GM18508 (cell line): ENCODE measurements at regions not wholly inside any gene's neighbourhood (a gene's known extent, or its start where the extent isn't known, plus 50 kb on each side); places are given as distances from the start of the nearest gene placed in this dataset.
"Not testable (repeated sequence)": the region's sequence is repeated elsewhere in the genome, so short reads cannot be mapped to it uniquely, and the experiment has no call there.

Source experiments
- ATAC-seq: cut with Tn5 transposase; IDR thresholded peaks from one replicate; pipeline ENCODE4 v1.9.1; 2021; ENCODE audit warnings: moderate number of reproducible peaks; ENCODE audit not compliant: insufficient read depth, unreplicated experiment

DNA sequence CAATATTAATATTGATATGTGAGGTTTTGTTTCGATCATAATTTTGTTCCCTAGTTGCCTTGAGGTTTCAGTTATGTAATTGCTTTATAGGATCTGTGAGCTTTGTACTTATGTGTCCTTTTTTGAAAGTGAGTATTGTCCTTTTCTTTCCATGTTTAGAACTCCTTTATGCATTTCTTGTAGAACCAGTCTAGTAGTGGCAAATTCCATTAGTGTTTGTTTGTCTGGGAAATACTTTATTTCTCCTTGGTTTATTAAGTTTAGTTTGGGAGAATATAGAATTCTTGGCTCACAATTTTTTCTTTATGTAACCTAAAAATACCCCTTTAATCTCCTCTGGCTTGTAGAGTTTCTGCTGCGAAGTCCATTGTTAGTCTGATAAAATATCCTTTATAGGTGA is 127.5 kb upstream of the KITLG start:
- no peak for ATAC-seq

DNA sequence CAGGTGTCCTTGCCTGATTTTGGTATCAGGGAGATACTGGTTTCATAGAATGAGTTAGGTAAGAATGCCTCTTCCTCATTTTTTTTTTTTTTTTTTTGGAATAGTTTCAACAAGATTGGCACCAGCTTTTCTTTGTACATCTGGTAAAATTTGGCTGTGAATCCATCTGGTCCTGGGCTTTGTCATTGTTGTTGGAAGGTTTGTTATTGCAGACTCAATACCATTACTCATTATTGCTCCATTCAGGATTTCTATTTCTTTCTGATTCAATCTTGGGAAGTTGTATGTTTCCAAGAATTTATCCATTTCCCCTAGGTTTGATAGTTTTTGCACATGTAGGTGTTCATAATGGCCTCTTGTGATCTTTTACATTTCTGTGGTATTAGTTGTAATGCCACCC is 126.0 kb upstream of the KITLG start:
- no peak for ATAC-seq

DNA sequence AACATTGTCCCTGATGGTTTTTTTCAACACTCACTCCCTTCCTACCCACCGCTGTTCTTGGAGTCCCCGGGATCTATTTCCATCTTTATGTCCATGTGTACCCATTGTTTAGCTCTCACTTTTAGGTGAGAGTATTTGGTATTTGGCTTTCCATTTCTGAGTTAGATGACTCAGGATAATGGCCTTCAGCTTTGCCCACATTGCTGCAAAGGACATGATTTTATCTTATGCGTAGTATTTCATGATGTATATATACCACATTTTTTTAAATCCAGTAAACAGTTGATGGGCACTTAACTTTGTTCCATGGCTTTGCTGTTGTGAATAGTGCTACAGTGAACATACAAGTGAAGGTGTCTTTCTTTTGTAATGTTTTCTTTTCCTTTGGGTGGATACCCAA is 123.5 kb upstream of the KITLG start:
- no peak for ATAC-seq

DNA sequence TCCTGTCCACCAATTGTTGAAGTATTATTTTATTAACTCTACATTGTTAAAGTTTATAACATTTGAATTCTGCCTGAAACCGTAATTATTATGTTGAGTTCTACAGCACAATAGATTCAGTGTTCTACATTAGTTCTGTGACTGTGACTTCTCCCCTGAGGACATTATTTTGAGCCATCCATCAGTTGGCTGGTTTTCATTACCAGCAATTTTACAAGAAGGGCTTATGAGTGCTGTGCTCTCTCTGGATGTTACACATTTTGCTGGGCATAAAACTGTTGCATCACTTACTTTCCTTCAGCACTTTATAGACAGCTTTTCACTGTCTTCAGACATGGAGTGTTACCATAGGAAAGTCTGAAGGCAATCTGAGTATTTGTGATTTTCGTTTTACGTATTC is 118.2 kb upstream of the KITLG start:
- ATAC-seq: no peak

DNA sequence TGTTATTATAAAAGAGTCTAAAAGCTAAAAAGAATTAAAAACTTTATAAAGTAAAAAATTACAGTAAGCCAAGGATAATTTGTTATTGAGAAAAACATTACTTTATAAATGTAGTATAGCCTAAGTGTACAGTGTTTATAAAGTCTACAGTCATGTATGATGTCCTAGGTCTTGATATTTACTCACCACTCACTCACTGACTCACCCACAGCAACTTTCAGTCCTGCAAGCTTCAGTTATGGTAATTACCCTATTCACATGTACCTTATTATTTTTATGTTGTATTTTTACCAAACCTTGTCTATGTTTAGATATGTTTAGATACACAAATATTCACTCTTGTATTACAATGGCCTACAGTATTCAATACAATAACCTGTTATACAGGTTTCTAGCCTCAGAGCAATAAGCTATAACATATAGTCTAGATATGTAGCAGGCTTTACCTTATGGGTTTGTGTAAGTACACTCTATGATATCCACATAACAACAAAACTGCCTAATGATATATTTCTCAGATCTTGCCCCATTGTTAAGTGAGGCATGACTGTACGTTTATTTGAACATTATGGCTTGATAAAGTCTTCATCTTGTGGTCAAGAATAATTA is 113.7 kb upstream of the KITLG start:
- no peak for ATAC-seq

DNA sequence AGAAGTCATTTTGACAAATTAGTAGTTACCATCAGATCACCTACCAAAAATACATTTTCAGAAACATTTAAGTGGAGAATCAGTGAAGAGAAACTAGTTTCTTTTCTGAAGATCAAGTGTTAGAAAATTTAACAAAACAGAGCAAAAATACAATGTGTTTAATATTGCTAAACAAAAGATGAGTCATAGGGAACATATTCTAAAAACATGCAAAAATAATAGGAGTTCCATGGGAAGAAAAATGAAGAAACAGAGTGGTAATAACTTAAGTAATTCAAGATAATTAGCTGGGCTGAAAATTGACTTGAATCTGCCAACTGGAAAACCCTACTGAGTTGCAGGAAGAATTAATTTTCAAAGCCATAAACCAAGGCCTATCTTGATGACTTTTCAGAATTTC is 111.5 kb upstream of the KITLG start:
- no peak for ATAC-seq

DNA sequence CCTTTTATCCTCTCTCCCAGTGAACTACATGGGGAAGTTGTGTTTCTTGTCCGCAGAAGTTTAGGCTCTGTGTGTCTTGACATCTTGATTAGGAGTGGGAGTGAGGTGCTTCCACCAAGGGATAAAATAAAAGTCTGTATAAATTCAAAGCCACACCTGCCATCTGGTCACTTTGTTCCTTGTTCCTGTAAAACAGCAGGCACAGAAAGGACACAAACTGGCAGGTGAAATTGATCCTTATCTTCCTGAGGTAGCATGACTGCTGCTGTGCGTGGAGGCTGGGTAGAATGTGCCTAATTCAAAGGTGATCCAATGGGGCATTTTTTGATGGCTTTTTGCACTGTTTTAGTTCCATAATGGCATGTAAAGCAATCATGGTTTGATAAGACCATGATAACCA is 104.3 kb upstream of the KITLG start:
- ATAC-seq: no peak

DNA sequence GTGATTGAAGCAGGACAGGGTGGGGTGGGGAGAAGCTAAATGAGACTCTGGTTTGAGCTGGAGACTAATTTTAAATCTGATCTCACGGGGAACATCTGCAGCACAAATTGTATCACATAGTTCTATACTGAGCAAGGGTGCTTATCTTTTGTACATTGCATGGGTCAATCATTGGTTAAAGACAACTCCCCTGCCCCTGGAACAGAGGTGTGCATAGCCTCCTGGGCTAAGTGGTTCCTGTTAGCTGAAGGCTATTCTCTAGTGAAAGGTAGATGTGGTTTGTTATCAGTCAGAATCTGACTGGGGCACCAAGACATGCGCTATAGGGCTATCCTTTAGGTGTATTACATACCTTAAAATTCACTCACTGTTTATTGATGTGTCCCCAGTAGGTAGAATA is 103.9 kb upstream of the KITLG start:
- ATAC-seq: no peak

DNA sequence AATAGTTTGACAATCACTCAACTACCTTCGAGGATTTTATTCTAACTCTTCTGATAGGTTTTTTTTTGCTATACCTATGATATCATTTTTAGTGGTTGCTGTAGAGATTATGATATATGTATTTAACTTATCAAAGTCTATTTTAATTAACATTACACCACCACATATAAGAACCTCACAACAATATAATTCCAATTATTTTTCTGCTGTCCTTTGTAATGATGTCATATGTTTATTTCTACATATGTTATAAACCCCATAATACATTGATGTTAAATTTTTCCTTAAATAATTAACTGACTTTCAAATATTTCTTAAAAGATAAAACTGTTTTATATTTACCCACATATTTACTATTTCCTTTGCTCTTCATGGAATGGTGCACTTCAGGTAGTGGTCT is 103.4 kb upstream of the KITLG start:
- no peak for ATAC-seq

DNA sequence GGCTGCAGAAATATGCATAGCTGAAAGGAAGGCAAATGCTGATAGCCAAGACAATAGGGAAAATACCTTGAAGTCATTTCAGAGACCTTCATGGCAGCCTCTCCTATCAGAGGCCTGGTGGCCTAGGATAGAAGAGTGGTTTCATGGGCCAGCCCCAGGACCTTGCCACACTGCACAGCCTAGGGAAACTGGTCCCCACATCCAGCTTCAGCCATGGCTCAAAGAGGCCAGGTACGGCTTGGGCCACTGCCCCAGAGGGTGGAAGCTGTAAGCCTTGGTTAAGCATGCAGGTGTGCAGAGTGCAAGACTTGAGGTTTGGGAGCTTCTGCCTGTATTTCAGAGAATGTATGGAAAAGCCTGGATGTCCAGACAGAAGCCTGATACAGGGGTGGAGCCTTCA is 101.0 kb upstream of the KITLG start:
- no peak for ATAC-seq

DNA sequence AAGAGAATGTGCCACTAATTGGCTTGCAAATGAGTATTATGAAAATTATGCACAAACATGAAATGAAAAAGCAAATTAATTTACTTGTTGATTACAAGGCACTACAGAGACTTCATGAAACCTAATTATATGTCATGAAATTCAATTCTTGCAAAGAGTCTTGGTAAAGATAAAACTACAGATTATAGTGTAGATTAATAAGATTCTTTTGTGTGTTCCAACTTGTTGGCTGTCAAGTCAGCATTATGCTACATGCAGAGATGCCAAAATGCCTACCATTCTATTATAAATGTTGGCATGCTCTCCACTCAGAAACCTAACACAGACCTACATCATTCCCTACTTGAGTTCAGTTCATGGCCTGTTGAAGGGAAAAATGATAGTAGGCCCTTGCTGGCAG is 97.2 kb upstream of the KITLG start:
- no peak for ATAC-seq

DNA sequence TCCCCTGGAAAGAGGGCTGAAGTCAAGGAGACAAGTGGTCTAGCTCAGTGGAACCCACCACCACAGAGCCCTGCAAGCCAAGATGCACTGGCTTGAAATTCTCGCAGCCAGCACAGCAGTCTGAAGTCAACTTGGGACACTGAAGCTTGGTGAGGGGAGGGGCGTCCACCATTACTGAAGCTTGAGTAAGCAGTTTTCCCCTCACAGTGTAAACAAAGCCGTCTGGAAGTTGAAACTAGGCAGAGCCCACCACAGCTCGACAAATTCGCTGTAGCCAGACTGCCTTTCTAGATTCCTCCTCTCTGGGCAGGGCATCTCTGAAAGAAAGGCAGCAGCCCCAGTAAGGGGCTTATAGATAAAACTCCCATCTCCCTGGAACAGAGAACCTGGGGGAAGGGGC is 87.3 kb upstream of the KITLG start:
- not testable (repeated sequence) for ATAC-seq

DNA sequence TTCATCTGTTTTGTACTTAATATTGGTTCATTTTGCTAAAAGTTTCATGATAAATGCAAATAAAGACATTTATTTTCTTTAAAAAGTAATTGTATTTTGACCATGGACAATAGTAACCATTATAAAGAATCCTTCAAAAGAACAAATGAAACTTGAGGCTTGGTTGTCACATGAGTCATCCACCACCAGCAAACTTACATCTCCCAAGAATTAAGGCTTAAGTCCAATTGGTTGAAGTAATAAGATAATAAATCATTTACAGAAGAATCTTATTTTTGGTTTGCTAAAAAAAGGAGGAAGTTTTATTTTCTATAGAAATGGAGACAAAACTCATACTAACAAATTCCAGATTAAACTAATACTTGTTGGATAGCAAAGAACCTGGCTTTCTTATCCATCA is 84.8 kb upstream of the KITLG start:
- ATAC-seq: no peak

DNA sequence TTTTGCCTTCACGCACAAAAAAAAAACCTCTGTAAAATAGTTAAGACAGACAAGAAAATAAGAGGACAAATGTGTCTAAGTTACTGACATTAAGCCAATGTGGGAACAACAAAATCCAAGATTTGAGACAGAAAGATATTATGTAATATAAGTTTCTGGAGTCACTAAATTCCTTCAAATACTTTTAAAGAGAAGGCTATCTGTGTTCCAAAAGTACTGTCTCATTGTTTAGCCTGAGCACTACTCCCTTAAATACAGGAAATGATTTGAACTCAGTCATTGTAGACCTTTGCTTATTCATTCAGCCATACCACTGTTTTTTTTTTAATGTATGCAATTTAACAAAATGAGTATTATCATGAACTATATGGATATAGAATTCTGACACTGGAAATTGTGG is 82.7 kb upstream of the KITLG start:
- no peak for ATAC-seq

DNA sequence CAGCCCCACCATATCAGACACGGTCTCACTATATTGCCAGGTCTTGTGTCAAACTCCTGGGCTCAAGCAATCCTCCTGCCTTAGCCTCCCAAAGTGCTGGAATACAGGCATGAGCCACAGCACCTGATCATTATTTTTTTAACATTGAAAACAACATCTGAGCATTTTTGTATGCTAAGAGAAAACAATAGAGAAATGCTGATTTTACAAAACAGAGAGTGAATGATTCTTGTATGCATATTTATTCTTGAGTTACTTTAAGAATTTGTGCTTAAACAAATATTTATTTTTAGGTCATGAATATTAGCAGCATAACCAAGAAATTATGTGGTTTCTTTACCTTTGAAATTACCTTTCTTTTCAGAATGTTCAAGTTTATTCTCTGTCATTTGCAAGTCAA is 81.8 kb upstream of the KITLG start:
- ATAC-seq: no peak

DNA sequence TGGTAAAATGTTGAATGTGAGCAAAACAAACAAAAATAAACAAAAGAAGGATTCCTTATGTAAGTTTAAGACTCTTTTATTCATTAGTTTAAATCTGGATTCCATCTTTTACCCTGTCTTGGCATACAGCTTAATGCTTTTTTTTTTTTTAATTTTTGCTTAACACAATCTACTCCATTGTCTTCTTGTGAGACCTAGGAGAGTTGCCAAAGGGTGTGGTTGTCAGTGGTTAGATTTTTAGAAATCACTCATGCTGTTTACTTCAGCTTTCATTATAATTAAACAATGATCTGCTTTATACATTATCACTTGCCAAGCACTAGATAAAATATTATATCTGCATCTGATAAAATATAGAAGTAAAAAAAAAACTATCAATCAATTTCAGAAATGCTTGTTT is 77.7 kb upstream of the KITLG start:
- no peak for ATAC-seq

DNA sequence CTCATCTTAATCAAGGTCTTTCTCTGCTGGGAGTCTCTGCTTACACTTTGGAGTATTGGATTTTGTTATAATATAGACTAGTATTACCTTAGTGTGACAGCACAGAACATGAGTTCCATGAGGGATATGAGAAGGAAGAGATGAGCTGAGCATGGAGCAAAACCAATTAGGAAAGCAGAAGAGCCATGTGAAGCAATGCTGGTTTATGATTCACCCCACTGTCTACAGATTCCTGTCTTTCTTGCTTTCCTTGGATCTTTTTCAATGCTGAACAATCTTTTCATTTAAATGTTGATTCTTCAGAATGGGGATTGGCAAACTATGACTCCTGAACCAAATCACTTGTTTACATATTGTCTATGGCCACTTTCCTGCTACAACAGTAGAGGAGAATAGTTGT is 70.4 kb upstream of the KITLG start:
- ATAC-seq: no peak

DNA sequence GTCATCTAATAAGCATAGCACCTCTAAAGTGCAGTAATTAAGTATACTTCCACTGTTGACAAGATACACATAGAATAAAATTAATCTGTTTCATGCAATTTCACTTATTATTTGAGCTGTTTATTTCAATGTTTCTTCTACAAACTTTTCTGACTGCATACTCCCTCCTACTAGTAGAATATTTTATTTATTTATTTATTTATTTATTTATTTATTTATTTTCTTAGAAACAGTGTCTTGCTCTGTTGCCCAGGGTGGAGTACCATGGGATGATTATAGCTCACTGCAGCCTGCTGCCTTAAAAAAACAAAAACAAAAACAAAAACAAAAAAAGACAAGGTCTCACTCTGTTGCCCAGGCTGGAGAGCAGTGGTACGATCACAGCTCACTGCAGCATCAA is 68.4 kb upstream of the KITLG start:
- ATAC-seq: no peak

DNA sequence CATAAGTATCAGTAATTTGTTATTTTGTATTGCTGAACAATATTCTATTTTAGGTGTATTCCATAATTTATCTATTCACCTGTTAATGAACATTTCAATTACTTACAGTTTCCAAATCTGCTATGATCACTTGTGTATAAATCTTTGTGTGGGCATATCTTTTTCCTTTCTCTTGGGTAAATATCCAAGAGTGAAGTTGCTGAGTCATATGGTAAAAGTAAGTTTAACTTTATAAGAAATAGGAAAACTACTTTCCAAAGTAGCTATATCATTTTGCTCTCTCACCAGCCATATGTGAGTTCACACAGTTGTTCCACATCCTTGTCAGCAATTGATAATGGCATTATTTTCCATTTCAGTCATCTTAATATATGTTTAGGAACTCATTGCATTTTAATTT is 66.6 kb upstream of the KITLG start:
- no peak for ATAC-seq

DNA sequence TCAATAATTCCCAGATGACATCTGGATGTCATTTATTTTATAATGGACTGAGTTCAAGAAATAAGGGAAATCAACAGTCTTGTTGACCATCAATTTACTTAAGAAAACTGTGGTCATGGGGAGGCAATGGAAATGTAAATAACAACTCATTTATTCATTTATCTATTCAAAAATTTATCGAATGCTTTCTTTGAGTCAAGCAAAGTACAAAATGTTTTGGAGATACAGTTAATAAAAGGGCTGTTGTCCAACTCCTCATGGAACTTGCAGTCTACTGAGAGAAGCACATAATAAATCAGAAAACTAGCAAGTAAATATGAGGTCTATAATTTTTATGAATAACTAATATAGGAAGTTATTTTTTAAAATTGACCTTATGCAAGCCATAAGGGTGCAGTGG is 65.5 kb upstream of the KITLG start:
- no peak for ATAC-seq

DNA sequence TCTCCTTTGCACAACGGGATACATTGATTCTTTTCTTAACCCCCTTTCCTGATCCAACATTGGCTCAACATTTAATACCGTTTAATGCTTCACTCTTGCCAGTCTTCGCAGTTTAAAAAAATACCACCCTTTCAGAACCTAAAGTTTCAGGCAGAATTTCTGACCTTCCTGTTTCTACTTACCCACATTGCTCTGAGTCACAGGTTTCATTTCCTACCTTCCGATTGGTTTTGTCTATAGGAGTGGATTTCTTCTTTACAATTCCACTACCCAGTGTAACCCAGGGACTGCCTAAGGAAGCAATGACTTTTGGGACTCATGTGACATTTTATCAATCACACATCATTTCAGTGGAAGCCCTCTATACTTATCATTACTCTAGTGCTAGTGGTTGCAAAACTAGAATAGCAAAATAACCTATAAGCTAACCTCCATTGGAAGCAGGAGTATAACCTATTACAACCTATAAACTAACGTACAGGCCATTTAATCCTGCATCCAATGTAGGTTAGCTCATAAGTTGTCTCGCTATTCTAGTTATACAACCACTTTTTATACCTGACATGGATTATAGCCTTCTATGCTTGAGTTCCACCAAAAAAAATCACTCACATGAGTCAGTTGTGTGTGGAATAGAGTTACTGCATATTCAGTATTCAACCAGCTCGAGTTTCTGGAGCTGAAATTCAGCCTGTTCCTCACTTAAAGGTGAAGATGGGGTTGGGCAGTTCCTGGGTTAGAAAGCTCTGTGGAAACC is 64.9 kb upstream of the KITLG start:
- no peak for ATAC-seq

DNA sequence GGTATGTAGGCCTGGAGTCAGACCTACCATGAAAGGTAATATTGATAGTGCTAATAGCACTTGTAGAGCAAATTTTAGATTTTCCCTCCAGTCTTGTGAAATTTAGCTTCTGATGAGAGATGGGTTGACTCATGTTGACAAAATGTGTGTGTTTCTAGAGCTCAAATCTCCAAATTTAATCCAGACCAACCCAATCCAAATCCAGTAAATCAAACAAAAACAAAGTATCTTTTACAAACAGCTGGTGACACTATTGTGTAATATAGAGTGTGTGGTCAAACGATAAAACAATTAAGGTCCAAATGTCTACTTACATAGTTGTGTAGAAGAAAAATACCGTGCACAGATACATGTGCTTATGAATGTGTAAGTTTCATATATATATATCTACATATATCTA is 63.4 kb upstream of the KITLG start:
- no peak for ATAC-seq
